Pulmonary artery endothelial cell (primary cell): ENCODE measurements at regions not wholly inside any gene's neighbourhood (a gene's known extent, or its start where the extent isn't known, plus 50 kb on each side); places are given as distances from the start of the nearest gene placed in this dataset.
"Not testable (repeated sequence)": the region's sequence is repeated elsewhere in the genome, so short reads cannot be mapped to it uniquely, and the experiment has no call there.

ENCODE experiments used
- DNase-seq: peaks from one replicate; pipeline ENCODE4 v3.0.0-alpha.2; 2011; ENCODE audit warnings: low read depth, low spot score

GRCh38 chr4:85154591-85154990 lies 188.1 kb upstream of the WDFY3 start:
- DNase-seq = no peak

- DNase-seq = no peak
These were observed 199.3 kb upstream of the WDFY3 start for GRCh38 chr4:85165808-85166207.

GRCh38 chr4:85166318-85166717 lies 199.8 kb upstream of the WDFY3 start:
- DNase-seq = no peak

GRCh38 chr4:85168234-85168834 lies 201.8 kb upstream of the WDFY3 start:
- DNase-seq = no peak

- no peak for DNase-seq
These were observed 203.8 kb upstream of the WDFY3 start for GRCh38 chr4:85170241-85170640.

GRCh38 chr4:85175190-85175589 lies 208.7 kb upstream of the WDFY3 start:
- no peak for DNase-seq

- no peak for DNase-seq
These were observed 210.6 kb upstream of the WDFY3 start for GRCh38 chr4:85177092-85177491.

GRCh38 chr4:85177679-85178078 lies 211.2 kb upstream of the WDFY3 start:
- no peak for DNase-seq

GRCh38 chr4:85180533-85180932 lies 214.0 kb upstream of the WDFY3 start:
- no peak for DNase-seq

- DNase-seq = no peak
These were observed 220.6 kb upstream of the WDFY3 start for GRCh38 chr4:85187106-85187505.

GRCh38 chr4:85196015-85196414 lies 229.5 kb upstream of the WDFY3 start:
- not testable (repeated sequence) for DNase-seq

- DNase-seq = no peak
These were observed 233.6 kb upstream of the WDFY3 start for GRCh38 chr4:85200106-85200505.

- DNase-seq = no peak
These were observed 242.7 kb upstream of the WDFY3 start for GRCh38 chr4:85209161-85209560.

- no peak for DNase-seq
These were observed 243.9 kb upstream of the WDFY3 start for GRCh38 chr4:85210353-85210752.

GRCh38 chr4:85216571-85216970 lies 250.1 kb upstream of the WDFY3 start:
- not testable (repeated sequence) for DNase-seq

- no peak for DNase-seq
These were observed 252.3 kb upstream of the WDFY3 start for GRCh38 chr4:85218756-85219155.

GRCh38 chr4:85221606-85222005 lies 253.3 kb upstream of the ARHGAP24 start:
- no peak for DNase-seq

GRCh38 chr4:85222561-85222960 lies 252.4 kb upstream of the ARHGAP24 start:
- DNase-seq = no peak

GRCh38 chr4:85228264-85228663 lies 246.7 kb upstream of the ARHGAP24 start:
- DNase-seq = no peak

- DNase-seq = no peak
These were observed 241.4 kb upstream of the ARHGAP24 start for GRCh38 chr4:85233516-85233915.

GRCh38 chr4:85243857-85244256 lies 231.1 kb upstream of the ARHGAP24 start:
- no peak for DNase-seq

GRCh38 chr4:85244638-85245037 lies 230.3 kb upstream of the ARHGAP24 start:
- no peak for DNase-seq

GRCh38 chr4:85246055-85246454 lies 228.9 kb upstream of the ARHGAP24 start:
- DNase-seq = no peak

- DNase-seq = no peak
These were observed 224.1 kb upstream of the ARHGAP24 start for GRCh38 chr4:85250852-85251251.
